Panc1 (cell line): ENCODE measurements at regions not wholly inside any gene's neighbourhood (a gene's known extent, or its start where the extent isn't known, plus 50 kb on each side); places are given as distances from the start of the nearest gene placed in this dataset.

Experiments used
- CTCF ChIP-seq: fragments of 450-650 bp; IDR thresholded peaks from 2 replicates; pipeline ENCODE4 v1.5.1; 2017; ENCODE audit warnings: mild to moderate bottlenecking
- POLR2AphosphoS5 ChIP-seq: IDR thresholded peaks from 2 replicates; pipeline ENCODE4 v1.6.1; 2012; ENCODE audit warnings: mild to moderate bottlenecking, low read depth, low read length, moderate library complexity
- TCF7L2 ChIP-seq: IDR thresholded peaks from 2 replicates; pipeline ENCODE4 v1.6.1; 2011; ENCODE audit warnings: mild to moderate bottlenecking, low read depth, low read length, inconsistent platforms
- TF ChIP-seq, protein P1 (sequence below), 2 experiments: IDR thresholded peaks; 2 replicates each; pipeline ENCODE4 v1.6.1; 2011 to 2012; ENCODE audit warnings: low read depth in 2 of 2, control low read depth in 1 of 2, low read length in 1 of 2, mild to moderate bottlenecking in 1 of 2, moderate library complexity in 1 of 2; ENCODE audit not compliant: insufficient read depth in 1 of 2

DNA sequence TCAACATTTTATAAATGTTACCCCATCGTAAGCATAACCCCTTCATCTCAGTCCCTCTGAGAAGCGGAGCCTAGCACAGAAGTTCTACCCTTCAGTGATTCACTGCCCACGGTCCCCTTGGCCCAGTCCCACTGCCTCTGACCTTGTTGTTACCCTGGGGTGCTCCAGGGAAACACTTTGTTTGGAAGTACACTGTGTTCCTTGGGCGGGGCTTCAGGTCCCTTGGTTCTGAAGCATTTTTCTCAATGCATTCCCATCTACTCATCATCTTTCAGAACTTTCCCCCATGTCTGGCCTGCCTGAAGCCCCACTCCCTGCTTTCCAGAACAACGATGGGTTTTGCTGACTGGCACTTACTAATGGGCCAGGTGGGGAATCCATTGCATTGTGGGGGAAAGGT, 296.2 kb downstream of the FOXA2 start:
- TF ChIP-seq CTCF: no peak
- TF ChIP-seq, protein P1, sequence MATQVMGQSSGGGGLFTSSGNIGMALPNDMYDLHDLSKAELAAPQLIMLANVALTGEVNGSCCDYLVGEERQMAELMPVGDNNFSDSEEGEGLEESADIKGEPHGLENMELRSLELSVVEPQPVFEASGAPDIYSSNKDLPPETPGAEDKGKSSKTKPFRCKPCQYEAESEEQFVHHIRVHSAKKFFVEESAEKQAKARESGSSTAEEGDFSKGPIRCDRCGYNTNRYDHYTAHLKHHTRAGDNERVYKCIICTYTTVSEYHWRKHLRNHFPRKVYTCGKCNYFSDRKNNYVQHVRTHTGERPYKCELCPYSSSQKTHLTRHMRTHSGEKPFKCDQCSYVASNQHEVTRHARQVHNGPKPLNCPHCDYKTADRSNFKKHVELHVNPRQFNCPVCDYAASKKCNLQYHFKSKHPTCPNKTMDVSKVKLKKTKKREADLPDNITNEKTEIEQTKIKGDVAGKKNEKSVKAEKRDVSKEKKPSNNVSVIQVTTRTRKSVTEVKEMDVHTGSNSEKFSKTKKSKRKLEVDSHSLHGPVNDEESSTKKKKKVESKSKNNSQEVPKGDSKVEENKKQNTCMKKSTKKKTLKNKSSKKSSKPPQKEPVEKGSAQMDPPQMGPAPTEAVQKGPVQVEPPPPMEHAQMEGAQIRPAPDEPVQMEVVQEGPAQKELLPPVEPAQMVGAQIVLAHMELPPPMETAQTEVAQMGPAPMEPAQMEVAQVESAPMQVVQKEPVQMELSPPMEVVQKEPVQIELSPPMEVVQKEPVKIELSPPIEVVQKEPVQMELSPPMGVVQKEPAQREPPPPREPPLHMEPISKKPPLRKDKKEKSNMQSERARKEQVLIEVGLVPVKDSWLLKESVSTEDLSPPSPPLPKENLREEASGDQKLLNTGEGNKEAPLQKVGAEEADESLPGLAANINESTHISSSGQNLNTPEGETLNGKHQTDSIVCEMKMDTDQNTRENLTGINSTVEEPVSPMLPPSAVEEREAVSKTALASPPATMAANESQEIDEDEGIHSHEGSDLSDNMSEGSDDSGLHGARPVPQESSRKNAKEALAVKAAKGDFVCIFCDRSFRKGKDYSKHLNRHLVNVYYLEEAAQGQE (IDR thresholded peaks at IDR 0.05; ENCODE audit: insufficient read depth in 1 of 2, low read depth in 2 of 2, low read length in 1 of 2): no peak
- TF ChIP-seq TCF7L2: no peak
- no peak for TF ChIP-seq POLR2AphosphoS5
